SK-N-SH treated with all-trans-retinoic acid at 6 μM for 48 hours (cell line): ENCODE measurements at regions not wholly inside any gene's neighbourhood (a gene's known extent, or its start where the extent isn't known, plus 50 kb on each side); places are given as distances from the start of the nearest gene placed in this dataset.

Source experiments
- ARNTL ChIP-seq: fragments of 450-650 bp; formaldehyde crosslinking; IDR thresholded peaks from 2 replicates; pipeline ENCODE4 v1.5.0; 2020; ENCODE audit warnings: low read depth, mild to moderate bottlenecking, moderate library complexity, borderline replicate concordance
- CSRNP3 ChIP-seq: fragments of 250-450 bp; sonication (Bioruptor Pico); IDR thresholded peaks from 2 replicates; pipeline ENCODE4 v1.5.1; 2021; ENCODE audit warnings: mild to moderate bottlenecking, moderate library complexity
- ESRRG ChIP-seq: fragments of 250-450 bp; sonication (Bioruptor Pico); IDR thresholded peaks from 2 replicates; pipeline ENCODE4 v1.6.1; 2021; ENCODE audit warnings: mild to moderate bottlenecking
- ISL1 ChIP-seq: fragments of 250-450 bp; sonication (Bioruptor Pico); IDR thresholded peaks from 2 replicates; pipeline ENCODE4 v2.1.2; 2022; ENCODE audit warnings: mild to moderate bottlenecking, moderate library complexity
- OSR1 ChIP-seq: fragments of 250-450 bp; sonication (Bioruptor Pico); IDR thresholded peaks from 2 replicates; pipeline ENCODE4 v1.8.0; 2022; ENCODE audit warnings: moderate library complexity, mild to moderate bottlenecking, inconsistent platforms
- PPARA ChIP-seq: fragments of 250-450 bp; sonication (Bioruptor Pico); IDR thresholded peaks from 2 replicates; pipeline ENCODE4 v1.5.0; 2020; ENCODE audit warnings: mild to moderate bottlenecking, borderline replicate concordance
- RARB ChIP-seq: fragments of 250-450 bp; sonication (Bioruptor Pico); IDR thresholded peaks from 2 replicates; pipeline ENCODE4 v1.8.0; 2021; ENCODE audit warnings: mild to moderate bottlenecking, moderate library complexity
- TCF4 ChIP-seq: fragments of 250-450 bp; sonication (Bioruptor Pico); IDR thresholded peaks from 2 replicates; pipeline ENCODE4 v1.8.0; 2021; ENCODE audit warnings: mild to moderate bottlenecking, moderate library complexity, borderline replicate concordance
- TOX ChIP-seq: fragments of 250-450 bp; sonication (Bioruptor Pico); IDR thresholded peaks from 2 replicates; pipeline ENCODE4 v1.8.0; 2021; ENCODE audit warnings: mild to moderate bottlenecking, moderate library complexity, borderline replicate concordance
- ZC3H10 ChIP-seq: fragments of 250-450 bp; sonication (Bioruptor Pico); IDR thresholded peaks from 2 replicates; pipeline ENCODE4 v1.5.1; 2021; ENCODE audit warnings: mild to moderate bottlenecking, moderate library complexity
- ZFP3 ChIP-seq: fragments of 250-450 bp; sonication (Bioruptor Pico); IDR thresholded peaks from 2 replicates; pipeline ENCODE4 v1.5.0; 2020; ENCODE audit warnings: mild to moderate bottlenecking, moderate library complexity
- ZNF70 ChIP-seq: fragments of 450-650 bp; formaldehyde crosslinking; IDR thresholded peaks from 2 replicates; pipeline ENCODE4 v1.5.0; 2020; ENCODE audit warnings: mild to moderate bottlenecking, moderate library complexity
- TF ChIP-seq, protein P1 (sequence below): fragments of 250-450 bp; sonication (Bioruptor Pico); IDR thresholded peaks from 2 replicates; pipeline ENCODE4 v1.8.0; 2020; ENCODE audit warnings: mild to moderate bottlenecking, moderate library complexity, borderline replicate concordance

DNA sequence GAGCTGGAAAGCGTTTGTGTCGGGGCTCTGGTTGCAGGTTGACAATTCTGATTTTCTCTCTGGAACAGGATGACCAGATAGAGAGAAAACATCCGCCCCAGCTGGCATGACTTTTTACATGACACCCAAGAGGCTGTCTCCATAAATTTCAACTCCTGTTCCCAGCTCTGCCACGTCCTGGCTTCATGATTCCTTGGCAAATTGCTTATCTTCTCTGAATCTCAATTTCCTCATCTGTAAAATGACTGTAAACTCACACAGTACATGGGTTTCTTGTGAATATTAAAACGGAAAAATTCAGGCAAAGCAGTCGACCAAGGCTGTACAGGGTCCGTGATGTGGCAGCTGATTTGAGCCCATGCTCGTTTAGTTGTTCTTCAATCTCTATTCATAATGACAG lies 572.7 kb downstream of the AJAP1 start:
- TF ChIP-seq, protein P1, sequence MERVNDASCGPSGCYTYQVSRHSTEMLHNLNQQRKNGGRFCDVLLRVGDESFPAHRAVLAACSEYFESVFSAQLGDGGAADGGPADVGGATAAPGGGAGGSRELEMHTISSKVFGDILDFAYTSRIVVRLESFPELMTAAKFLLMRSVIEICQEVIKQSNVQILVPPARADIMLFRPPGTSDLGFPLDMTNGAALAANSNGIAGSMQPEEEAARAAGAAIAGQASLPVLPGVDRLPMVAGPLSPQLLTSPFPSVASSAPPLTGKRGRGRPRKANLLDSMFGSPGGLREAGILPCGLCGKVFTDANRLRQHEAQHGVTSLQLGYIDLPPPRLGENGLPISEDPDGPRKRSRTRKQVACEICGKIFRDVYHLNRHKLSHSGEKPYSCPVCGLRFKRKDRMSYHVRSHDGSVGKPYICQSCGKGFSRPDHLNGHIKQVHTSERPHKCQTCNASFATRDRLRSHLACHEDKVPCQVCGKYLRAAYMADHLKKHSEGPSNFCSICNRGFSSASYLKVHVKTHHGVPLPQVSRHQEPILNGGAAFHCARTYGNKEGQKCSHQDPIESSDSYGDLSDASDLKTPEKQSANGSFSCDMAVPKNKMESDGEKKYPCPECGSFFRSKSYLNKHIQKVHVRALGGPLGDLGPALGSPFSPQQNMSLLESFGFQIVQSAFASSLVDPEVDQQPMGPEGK (CRISPR knock-in tag) = no peak
- TF ChIP-seq CSRNP3 (CRISPR knock-in tag) (no peak), PPARA (CRISPR knock-in tag) (no peak), ZNF70 (CRISPR knock-in tag) (no peak), ISL1 (CRISPR knock-in tag) (no peak), ESRRG (no peak), ARNTL (no peak), ZFP3 (CRISPR knock-in tag) (no peak), OSR1 (CRISPR knock-in tag) (no peak), ZC3H10 (CRISPR knock-in tag) (no peak), TOX (no peak), RARB (no peak), TCF4 (CRISPR knock-in tag) (no peak)
